ENCODE measurements at regions not wholly inside any gene's neighbourhood (a gene's known extent, or its start where the extent isn't known, plus 50 kb on each side); places are given as distances from the start of the nearest gene placed in this dataset.

GRCh38 chr10:128469515-128469914 lies 343.3 kb upstream of the MKI67 start:
- DNase-seq (ENCODE audit: low spot score): no peak

DNA sequence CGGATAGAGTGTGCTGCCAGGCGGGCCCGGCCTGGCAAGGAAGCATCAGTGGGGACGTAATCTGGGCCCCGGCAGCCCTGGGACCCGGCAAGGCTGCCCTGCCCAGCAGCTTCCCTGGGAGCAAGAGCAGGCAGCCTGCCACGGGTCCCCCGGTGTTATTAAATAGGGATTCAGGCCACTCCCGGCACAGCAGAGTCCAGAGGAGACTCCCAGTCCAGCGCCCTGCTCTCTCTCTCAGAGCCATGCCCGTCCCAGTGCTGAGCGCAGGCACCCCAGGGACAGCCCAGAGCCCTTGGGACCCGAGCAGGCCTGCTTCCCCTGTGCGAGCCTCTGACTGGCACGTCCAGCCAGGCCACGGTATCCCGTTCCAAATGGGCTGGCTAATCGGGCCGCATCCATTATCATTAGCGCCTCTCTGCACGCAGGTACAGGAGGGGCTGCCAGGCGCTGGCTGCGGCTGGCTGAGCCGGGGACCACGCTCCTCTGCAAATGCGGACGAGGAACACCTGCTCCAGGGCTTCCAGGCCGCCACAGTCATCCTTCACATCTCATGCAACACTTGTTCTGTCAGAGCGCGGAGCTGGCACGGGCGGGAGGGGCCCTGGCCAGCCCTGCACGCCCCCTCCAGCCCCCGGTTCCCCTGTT lies 344.2 kb upstream of the MKI67 start:
- no peak for DNase-seq (ENCODE audit: low spot score)

GRCh38 chr10:128471151-128471550 lies 344.9 kb upstream of the MKI67 start:
- no peak for DNase-seq (ENCODE audit: low spot score)

GRCh38 chr10:128472196-128472595 lies 346.0 kb upstream of the MKI67 start:
- no peak for DNase-seq (ENCODE audit: low spot score)

DNA sequence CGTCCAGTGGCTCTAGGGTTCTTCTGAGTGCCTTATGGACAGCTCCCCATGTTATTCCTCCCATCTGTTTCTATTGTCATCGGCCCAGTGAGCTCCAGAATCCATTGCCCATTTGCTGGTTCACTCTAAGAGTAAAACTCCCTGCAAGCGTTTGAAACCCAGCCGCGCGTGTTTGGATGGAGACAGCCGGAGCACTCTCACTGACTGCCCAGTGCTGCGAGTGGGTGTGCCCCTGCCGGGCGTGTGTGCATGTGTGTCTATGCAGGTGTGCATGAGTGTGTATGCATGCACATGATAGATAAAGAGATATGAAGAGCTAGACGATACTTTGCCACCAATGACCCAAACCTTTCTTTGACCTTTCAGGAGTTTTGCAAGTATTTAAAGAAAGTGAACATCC lies 347.2 kb upstream of the MKI67 start:
- DNase-seq (ENCODE audit: low spot score): no peak

- DNase-seq (ENCODE audit: low spot score): no peak
These were observed 347.7 kb upstream of the MKI67 start for GRCh38 chr10:128473911-128474310.

DNA sequence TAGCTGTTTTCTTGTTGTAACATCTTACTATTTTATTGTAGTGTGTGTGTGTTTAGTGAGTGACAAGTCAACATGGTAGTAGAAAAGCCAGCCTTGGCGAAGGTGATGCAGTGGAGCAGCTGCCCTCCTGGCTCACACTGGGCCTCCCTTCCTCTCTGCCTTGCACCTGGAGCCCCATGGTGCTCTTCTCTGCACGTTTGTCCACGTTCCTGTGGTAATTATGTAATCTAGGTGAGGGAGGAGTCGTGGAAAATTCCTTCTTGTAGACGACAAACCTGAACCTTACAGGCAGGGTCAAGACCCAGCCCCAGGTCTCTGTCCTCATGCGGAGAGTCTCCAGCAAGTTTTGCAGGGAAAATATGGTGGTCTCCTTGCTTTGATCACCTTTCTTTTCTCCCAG lies 348.3 kb upstream of the MKI67 start:
- DNase-seq (ENCODE audit: low spot score): no peak

DNA sequence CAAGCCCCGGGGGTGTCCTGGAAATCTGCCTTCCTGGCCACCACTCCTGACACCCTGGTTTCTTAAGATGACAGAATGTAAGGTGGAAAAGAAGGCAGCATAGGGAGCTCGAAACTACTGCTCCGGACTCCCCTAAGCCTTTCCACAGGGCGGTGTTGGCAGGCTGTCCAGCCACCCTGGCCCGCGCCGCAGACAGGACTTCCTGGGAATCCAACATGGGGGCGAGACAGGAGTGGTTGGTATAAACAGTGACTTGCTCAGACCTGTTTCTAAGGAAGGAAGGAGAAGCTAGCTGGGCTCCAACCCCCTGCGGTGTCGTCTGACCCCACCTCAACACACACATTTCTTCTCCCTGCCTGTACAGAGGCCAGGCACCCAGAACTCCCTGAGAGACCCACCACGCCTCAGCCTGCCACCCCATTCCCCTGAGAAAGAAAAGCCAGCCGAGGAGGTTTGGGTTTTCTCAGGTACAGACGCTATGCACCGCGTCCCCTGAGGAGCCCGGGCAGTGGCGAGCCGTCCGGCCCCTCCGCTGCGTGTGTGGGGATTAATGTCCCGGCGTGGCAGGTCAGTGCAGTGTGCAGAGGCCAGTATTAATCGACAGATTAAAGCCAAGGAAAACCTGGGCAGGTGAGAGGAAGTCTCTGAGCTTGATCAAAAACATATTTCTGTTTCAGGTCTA lies 349.6 kb upstream of the MKI67 start:
- no peak for DNase-seq (ENCODE audit: low spot score)

DNA sequence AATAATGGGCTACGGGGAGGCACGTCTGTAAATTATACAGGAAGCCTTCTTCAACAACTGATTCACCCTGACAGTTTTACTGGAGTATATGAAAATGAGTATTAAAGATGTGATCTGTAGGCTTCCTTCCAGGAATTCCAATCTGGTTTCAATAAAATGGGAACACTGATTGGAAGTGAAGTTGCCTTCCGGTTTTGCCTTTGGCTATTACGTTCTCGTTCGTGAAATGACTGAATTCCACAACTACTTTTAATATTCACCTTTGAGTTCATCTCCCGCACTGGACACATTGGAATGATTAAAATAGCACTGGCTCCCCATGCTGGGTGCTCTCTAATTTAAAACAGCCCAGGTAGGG lies 350.1 kb upstream of the MKI67 start:
- DNase-seq (ENCODE audit: low spot score): no peak

DNA sequence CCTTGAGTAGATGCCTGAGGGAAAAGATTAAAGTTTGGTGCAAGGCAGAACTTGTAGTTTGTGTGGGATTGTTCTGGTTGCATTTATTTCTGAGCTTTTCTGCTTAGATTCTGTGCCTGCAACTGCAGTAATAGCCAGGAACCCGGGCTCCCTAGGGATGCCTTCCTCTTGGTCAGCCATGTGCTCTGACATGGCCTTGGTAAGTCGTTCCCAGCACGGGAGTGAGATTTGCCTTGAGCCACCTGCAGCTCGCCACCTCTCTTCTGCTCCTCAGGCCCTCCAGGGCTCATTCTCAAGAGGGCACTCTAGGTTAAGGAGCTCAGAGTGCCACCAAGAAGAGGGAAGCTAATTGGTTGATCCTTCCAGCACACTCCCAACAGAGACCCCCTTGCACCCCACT lies 350.6 kb upstream of the MKI67 start:
- DNase-seq (ENCODE audit: low spot score): no peak

GRCh38 chr10:128480601-128481000 lies 354.4 kb upstream of the MKI67 start:
- no peak for DNase-seq (ENCODE audit: low spot score)

- no peak for DNase-seq (ENCODE audit: low spot score)
These were observed 355.1 kb upstream of the MKI67 start for GRCh38 chr10:128481152-128481840.

DNA sequence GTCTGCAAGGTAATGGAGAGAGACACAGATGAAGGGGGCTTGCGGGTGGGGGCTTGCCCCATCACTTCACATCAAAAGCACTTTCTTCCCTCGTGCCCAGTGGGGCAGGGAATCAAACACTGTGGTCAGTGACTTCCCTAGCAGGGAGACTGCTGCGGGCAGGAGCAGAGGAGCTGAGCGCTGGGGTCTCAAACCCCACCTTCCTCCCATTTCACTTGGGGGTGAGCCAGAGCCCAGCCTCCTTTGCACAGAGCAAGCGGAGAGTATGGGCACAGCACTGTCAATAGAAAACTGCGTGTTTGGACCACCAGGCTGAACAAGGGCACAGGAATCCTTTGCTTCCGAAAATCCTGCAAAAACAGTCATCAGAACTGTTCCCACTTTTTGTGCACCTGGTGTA lies 355.8 kb upstream of the MKI67 start:
- DNase-seq (ENCODE audit: low spot score): no peak

DNA sequence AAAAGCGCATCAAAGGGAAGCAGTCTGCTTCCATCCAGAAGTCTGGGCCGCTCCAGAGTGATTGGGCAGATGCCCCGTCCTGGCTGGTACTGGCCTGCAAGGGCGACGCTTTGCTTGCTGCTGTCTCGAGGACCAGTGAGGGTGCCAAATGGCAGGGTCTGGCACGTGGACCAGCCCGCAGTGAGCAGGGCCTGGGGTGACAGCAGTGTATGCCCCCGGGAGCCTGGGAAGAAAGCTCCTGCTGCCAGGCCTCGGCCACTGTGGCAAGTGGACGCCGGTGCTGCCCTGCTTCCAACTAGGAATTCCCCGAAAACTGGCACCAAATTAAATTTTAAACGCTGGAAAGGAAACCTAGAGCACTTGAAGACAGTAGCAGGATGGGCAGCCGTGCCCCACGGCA lies 357.0 kb upstream of the MKI67 start:
- no peak for DNase-seq (ENCODE audit: low spot score)

GRCh38 chr10:128484041-128484440 lies 357.8 kb upstream of the MKI67 start:
- DNase-seq (ENCODE audit: low spot score): no peak

DNA sequence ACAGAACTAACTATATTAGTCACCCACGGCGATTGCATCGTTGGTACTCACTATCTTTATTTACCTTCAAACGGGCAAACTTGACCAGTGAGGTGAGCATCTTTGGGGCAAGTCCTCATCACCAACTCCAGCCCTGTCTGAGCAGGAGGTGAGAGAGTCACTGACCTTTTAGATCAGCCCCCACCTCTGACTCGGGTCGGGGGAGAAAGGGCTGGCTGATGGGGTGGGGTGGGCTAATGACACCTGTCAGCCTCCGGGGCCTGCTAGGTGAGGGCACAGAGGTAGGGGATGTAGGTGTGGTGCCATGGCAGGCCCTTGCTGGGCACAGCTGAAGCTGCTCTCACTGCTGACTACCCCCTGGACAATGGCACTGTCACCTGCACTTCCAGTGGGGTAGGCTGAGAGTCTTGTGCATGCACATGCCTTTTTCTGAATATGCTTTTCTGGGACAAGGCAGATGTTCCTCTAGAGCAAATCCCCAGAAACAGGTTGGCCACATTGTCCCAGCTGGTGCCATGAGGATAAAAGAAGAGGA lies 359.5 kb upstream of the MKI67 start:
- no peak for DNase-seq (ENCODE audit: low spot score)

DNA sequence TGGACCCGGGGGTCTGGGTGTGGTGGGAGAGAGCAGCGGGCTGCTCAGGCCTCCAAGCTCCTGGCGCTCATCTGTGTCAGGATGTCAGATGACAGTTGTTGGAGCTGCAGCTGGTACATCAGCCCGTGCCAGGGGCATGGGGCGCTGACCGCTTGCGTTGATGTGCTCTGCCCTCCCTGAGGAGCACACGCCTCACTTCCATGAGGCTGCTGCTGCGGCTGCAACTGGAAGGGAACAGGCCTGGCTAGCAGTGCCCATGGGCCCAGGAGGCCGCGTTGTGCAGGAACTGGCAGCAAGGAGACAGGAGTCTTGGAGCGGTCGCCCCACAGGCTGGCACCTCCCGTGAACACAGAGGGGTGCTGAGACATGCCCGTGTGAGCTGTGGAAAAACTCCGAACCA lies 361.3 kb upstream of the MKI67 start:
- DNase-seq (ENCODE audit: low spot score): no peak

GRCh38 chr10:128489324-128490247 lies 363.4 kb upstream of the MKI67 start:
- DNase-seq (ENCODE audit: low spot score): no peak

- no peak for DNase-seq (ENCODE audit: low spot score)
These were observed 365.5 kb upstream of the MKI67 start for GRCh38 chr10:128491686-128492085.

DNA sequence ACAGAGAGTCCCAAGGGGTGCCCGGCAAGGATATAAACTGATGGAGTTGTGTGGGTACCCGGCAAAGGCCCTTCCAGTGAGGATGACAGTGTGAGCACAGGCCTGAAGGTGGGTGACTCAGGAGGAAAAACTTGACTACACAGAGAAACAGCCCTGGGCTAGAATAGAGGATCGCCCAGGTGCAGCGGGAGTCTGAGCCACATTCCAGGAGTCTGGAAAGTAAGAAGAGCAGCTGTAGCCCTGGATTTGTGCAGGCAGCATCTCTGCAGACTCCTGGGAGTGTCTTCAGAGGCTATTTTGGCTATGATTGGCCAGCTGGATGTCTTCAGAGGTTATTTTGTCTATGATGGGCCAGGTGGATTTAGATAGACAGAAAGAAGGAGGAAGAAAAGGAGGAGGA lies 367.6 kb upstream of the MKI67 start:
- no peak for DNase-seq (ENCODE audit: low spot score)

DNA sequence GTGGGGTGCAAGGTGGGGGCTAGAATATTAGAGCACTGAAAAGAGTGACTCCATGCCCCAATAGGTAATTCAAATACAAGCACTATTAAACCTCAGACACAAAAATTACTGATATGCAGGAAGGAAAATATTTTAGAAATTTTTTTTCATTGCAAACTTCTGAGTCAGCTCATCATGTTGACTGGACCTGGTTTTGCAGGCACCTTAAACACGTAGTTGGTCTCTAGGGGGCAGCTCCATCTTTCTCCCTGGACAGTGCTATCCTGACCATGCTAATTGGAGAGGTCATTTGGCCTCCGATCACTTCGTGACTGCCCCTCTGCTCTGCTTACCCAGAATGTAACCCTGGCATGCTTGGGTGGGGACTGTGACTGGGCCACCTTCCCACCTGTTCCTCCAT lies 368.4 kb upstream of the MKI67 start:
- no peak for DNase-seq (ENCODE audit: low spot score)

DNA sequence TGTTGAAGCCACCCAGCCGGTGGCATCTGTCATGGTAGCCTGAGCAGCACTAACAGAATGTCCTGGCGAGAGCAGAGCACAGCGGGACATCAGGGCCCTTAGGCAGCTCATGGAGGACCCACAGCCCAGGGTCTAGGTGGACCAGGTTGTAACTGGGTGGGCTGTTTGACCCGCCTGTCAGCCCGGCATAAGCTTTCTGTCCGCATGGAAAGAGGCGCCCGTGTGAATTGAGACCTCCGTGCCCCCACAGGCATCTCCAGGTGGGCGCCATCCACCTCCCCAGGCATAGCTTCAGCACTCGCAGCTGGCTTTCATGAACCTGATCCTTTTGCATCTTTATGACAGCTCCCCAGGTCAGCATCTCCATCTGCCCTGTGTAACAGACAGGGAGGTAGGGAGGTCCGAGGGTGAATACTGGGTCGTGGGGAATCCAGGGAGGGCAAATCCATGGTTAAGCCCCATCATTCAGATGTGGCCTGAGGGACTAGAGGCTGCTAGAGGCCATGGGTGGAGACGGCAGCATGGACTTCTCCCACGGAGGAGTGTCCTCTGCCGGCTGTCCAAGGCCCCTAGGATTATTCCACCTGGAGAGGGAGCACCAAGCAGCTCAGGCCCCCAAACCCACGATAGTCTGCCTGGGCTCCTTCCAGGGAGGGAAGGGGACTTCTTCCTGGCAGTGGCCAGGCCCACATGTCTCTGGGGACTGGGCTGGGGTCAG lies 371.6 kb upstream of the MKI67 start:
- DNase-seq (ENCODE audit: low spot score): no peak
